ENCODE measurements at regions not wholly inside any gene's neighbourhood (a gene's known extent, or its start where the extent isn't known, plus 50 kb on each side); places are given as distances from the start of the nearest gene placed in this dataset.

DNA sequence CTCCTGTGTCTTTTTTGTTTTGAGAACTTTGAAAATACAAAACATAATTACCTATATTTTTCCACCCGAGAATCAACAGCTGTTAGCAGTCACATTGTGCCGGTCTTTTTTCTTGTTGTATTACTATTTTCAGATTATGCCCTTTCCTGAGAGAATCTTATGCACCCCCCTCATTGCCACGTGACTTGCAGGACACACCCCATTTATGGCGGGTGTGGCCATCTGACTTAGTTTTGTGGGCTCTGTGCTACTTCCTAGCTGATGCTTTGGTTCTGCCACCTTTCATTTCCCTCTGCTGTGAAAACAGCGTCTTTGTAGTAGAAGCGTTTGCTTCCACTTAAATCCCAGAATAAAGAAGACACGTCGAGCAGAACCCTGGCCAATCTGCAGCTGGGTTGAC is 82.8 kb upstream of the SOX13 start:
- Mint-ChIP-seq H3K27ac (no peak overlapping the region), H3K4me1 (peaks cover 24% of the 10 kb centered on the region), H3K9me3 (peaks cover 8% of the 10 kb centered on the region), H3K4me3 (no peak overlapping the region), H3K27me3 (ENCODE audit: insufficient read depth, low read depth) (peaks cover 2% of the 10 kb centered on the region), H3K36me3 (peaks cover 4% of the 10 kb centered on the region)
- Histone ChIP-seq H3K27me3 (no peaks in the 10 kb centered on the region), H4K20me1 (ENCODE audit: low read depth) (no peaks in the 10 kb centered on the region), H2AFZ (replicated peaks) (no peak overlapping the region), H3K4me1 (peaks cover 30% of the 10 kb centered on the region), H3K79me2 (ENCODE audit: low read depth) (no peaks in the 10 kb centered on the region), H3K9me3 (ENCODE audit: low read depth) (peaks cover 3% of the 10 kb centered on the region), H3K9ac (no peak overlapping the region), H3K4me2 (no peak overlapping the region), H3K4me3 (no peak overlapping the region), H3K27ac (no peak overlapping the region), H3K36me3 (no peaks in the 10 kb centered on the region), H3F3A (ENCODE audit: low read depth) (peaks cover 28% of the 10 kb centered on the region)
- TF ChIP-seq EZH2 (IDR thresholded peaks at IDR 0.05) = no peak
- TF ChIP-seq, protein P1, sequence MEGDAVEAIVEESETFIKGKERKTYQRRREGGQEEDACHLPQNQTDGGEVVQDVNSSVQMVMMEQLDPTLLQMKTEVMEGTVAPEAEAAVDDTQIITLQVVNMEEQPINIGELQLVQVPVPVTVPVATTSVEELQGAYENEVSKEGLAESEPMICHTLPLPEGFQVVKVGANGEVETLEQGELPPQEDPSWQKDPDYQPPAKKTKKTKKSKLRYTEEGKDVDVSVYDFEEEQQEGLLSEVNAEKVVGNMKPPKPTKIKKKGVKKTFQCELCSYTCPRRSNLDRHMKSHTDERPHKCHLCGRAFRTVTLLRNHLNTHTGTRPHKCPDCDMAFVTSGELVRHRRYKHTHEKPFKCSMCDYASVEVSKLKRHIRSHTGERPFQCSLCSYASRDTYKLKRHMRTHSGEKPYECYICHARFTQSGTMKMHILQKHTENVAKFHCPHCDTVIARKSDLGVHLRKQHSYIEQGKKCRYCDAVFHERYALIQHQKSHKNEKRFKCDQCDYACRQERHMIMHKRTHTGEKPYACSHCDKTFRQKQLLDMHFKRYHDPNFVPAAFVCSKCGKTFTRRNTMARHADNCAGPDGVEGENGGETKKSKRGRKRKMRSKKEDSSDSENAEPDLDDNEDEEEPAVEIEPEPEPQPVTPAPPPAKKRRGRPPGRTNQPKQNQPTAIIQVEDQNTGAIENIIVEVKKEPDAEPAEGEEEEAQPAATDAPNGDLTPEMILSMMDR (IDR thresholded peaks at IDR 0.05) = no peak
- no peak for TF ChIP-seq EZH2phosphoT487 (IDR thresholded peaks at IDR 0.05)
- no peak for DNase-seq (ENCODE audit: low spot score)

DNA sequence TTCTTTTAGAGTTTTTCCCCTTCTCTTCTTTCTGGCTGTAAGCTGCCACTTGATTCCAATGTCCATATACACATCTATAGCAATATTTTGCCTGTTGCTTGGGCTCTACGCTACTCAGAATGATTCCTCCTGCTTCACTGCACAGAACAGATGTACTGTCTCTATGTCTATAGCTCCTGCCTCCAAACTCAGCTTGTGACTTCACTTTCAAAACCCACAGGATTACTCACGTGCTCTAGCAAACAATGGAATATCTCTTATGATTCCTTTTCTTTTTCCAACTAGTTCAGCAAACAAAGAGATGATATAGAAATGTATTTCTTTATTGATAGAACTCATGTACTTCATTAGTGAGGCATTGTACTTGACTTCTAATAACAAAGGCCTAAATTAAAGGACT is 80.5 kb upstream of the SOX13 start:
- Histone ChIP-seq H3K4me3 (no peak overlapping the region), H3F3A (ENCODE audit: low read depth) (peaks cover 36% of the 10 kb centered on the region), H3K9me3 (ENCODE audit: low read depth) (no peaks in the 10 kb centered on the region), H3K27ac (no peak overlapping the region), H3K9ac (no peak overlapping the region), H3K79me2 (ENCODE audit: low read depth) (no peaks in the 10 kb centered on the region), H4K20me1 (ENCODE audit: low read depth) (no peaks in the 10 kb centered on the region), H3K27me3 (no peaks in the 10 kb centered on the region), H2AFZ (replicated peaks) (no peak overlapping the region), H3K4me2 (no peak overlapping the region), H3K36me3 (no peaks in the 10 kb centered on the region), H3K4me1 (peaks cover 40% of the 10 kb centered on the region)
- H3K4me1 Mint-ChIP-seq = peaks cover 36% of the 10 kb centered on the region
- no peak overlapping the region for H3K4me3 Mint-ChIP-seq
- DNase-seq (ENCODE audit: low spot score) = no peak
- no peaks in the 10 kb centered on the region for H3K27me3 Mint-ChIP-seq (ENCODE audit: insufficient read depth, low read depth)
- no peak for TF ChIP-seq EZH2 (IDR thresholded peaks at IDR 0.05)
- no peak for TF ChIP-seq EZH2phosphoT487 (IDR thresholded peaks at IDR 0.05)
- TF ChIP-seq, protein P1 (IDR thresholded peaks at IDR 0.05) = no peak
- H3K27ac Mint-ChIP-seq = peak overlapping the region; percentile 2
- no peaks in the 10 kb centered on the region for H3K36me3 Mint-ChIP-seq
- H3K9me3 Mint-ChIP-seq = no peaks in the 10 kb centered on the region

DNA sequence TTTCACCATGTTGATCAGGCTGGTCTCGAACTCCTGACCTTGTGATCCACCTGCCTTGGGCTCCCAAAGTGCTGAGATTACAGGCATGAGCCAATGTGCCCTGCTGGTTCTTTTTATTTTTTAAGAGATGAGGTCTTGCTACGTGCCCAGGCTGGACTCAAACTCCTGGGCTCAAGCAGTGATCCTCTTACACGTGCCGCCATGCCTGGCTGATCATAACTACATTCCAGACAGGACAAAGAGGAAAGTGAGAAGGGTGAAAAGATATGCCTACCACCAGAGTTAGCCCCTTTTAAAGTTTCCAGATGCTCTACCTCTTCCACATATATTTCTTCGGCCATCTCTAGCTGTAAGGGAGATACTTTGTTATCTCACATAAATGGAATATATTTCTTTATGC is 79.7 kb upstream of the SOX13 start:
- no peaks in the 10 kb centered on the region for H3K36me3 Mint-ChIP-seq
- Histone ChIP-seq H4K20me1 (ENCODE audit: low read depth) (no peaks in the 10 kb centered on the region), H3K9me3 (ENCODE audit: low read depth) (no peaks in the 10 kb centered on the region), H3K4me3 (no peak overlapping the region), H3K36me3 (no peaks in the 10 kb centered on the region), H3K27ac (no peak overlapping the region), H3K4me2 (no peak overlapping the region), H3K4me1 (peaks cover 37% of the 10 kb centered on the region), H3F3A (ENCODE audit: low read depth) (peaks cover 42% of the 10 kb centered on the region), H3K27me3 (no peaks in the 10 kb centered on the region), H3K9ac (no peak overlapping the region), H3K79me2 (ENCODE audit: low read depth) (no peaks in the 10 kb centered on the region), H2AFZ (replicated peaks) (no peak overlapping the region)
- no peaks in the 10 kb centered on the region for H3K9me3 Mint-ChIP-seq
- no peak overlapping the region for H3K4me3 Mint-ChIP-seq
- no peak overlapping the region for H3K27ac Mint-ChIP-seq
- TF ChIP-seq, protein P1 (IDR thresholded peaks at IDR 0.05) = no peak
- no peak for TF ChIP-seq EZH2phosphoT487 (IDR thresholded peaks at IDR 0.05)
- TF ChIP-seq EZH2 (IDR thresholded peaks at IDR 0.05) = no peak
- peaks cover 37% of the 10 kb centered on the region for H3K4me1 Mint-ChIP-seq
- no peaks in the 10 kb centered on the region for H3K27me3 Mint-ChIP-seq (ENCODE audit: insufficient read depth, low read depth)
- no peak for DNase-seq (ENCODE audit: low spot score)
